ENCODE measurements at regions not wholly inside any gene's neighbourhood (a gene's known extent, or its start where the extent isn't known, plus 50 kb on each side); places are given as distances from the start of the nearest gene placed in this dataset.

GRCh38 chr15:70209499-70209898 lies 111.8 kb upstream of the TLE3 start:
- CTCF ChIA-PET (ENCODE audit: partially characterized antibody), result interaction anchor here (1.3 to 2.1 kb wide), 2 partner anchors 14 to 28 kb away, joined by 3 to 6 read pairs; no protein-coding TSS in a partner anchor
- TF ChIP-seq E2F6 (IDR thresholded peaks at IDR 0.05) (no peak), JUN (IDR thresholded peaks at IDR 0.05; ENCODE audit: low read depth, low read length) (no peak), EP300 (IDR thresholded peaks at IDR 0.05; ENCODE audit: borderline replicate concordance in 1 of 2, low read depth in 2 of 2, low read length in 2 of 2) (no peak), RBBP5 (IDR thresholded peaks at IDR 0.05; ENCODE audit: borderline replicate concordance, low read depth, low read length) (no peak), HDAC2 (IDR thresholded peaks at IDR 0.05; ENCODE audit: borderline replicate concordance in 1 of 2, low read depth in 2 of 2, low read length in 2 of 2) (no peak), CTCF (IDR thresholded peaks at IDR 0.05; ENCODE audit: control extremely low read depth in 1 of 3, insufficient read depth in 1 of 3, low read depth in 1 of 3, low read length in 3 of 3) (no peak), EZH2 (IDR thresholded peaks at IDR 0.05; ENCODE audit: low read depth, low read length, severe bottlenecking) (no peak), NRF1 (IDR thresholded peaks at IDR 0.05; ENCODE audit: low read depth, low read length) (no peak), TCF12 (IDR thresholded peaks at IDR 0.05; ENCODE audit: low read depth, low read length) (no peak), CTBP2 (IDR thresholded peaks at IDR 0.05; ENCODE audit: borderline replicate concordance, insufficient read depth, insufficient read length, low read length) (no peak)

More at GRCh38 chr15:70209499-70209898, 111.8 kb upstream of the TLE3 start:
- H2AFZ ChIP-seq (ENCODE audit: low read length), result no peak overlapping the region
- no peak overlapping the region for H3K4me3 ChIP-seq (ENCODE audit: extremely low read depth in 1 of 4, insufficient read depth in 2 of 4, low read depth in 3 of 4, low read length in 4 of 4)
- H4K20me1 ChIP-seq (replicated peaks in 1 of 2; ENCODE audit: control insufficient read depth in 1 of 2, insufficient read depth in 2 of 2, low read length in 2 of 2), result no peaks in the 10 kb centered on the region
- DNase-seq (ENCODE audit: low read depth in 1 of 2, low spot score in 2 of 2), result no peak
- H3K79me1 ChIP-seq (ENCODE audit: low read depth, low read length), result no peaks in the 10 kb centered on the region
- H3K14ac ChIP-seq (ENCODE audit: insufficient read length), result no peak overlapping the region
- POLR2A ChIA-PET (ENCODE audit: partially characterized antibody), result no interaction called here
- H3K4me1 ChIP-seq (replicated peaks in 1 of 4; ENCODE audit: control insufficient read depth in 3 of 4, insufficient read depth in 4 of 4, low read length in 3 of 4), result peaks cover 0 to 7% (median 1%) of the 10 kb centered on the region in 4 experiments; a peak in 4 of 7 replicates
- 93% methylated on average over 5 of the region's 5 CpGs; no CpG with 5 or more reads in 1 of the 2 experiments for WGBS, 2 experiments (ENCODE audit: extremely low coverage in 1 of 2, insufficient coverage in 1 of 2, insufficient read length in 1 of 2, insufficient replicate concordance in 2 of 2, low coverage in 1 of 2, low lambda C conversion rate in 2 of 2, missing lambda C conversion rate in 1 of 2)
- no peaks in the 10 kb centered on the region for H3K23me2 ChIP-seq (ENCODE audit: low read depth, low read length)
- H3K23ac ChIP-seq (ENCODE audit: insufficient read length), result no peak overlapping the region
- H3K4me2 ChIP-seq (ENCODE audit: insufficient read depth in 1 of 2, low read depth in 2 of 2, low read length in 2 of 2), result no peak overlapping the region
- no peak overlapping the region for H3K9ac ChIP-seq (replicated peaks in 1 of 4; ENCODE audit: extremely low read depth in 1 of 4, low read depth in 3 of 4, low read length in 3 of 4)
- H2BK20ac ChIP-seq (ENCODE audit: low read length), result no peak overlapping the region
- no peak overlapping the region for H2BK12ac ChIP-seq (ENCODE audit: low read depth, low read length)
- H2BK5ac ChIP-seq (ENCODE audit: low read depth, low read length), result no peak overlapping the region
- H4K8ac ChIP-seq (ENCODE audit: extremely low read depth, insufficient read depth, low read length), result no peak overlapping the region
- FAIRE-seq, result no peak
- H3K9me3 ChIP-seq (ENCODE audit: insufficient read depth in 2 of 2, low read depth in 1 of 2, low read length in 1 of 2), result no peaks in the 10 kb centered on the region
- H3K27me3 ChIP-seq (replicated peaks in 1 of 4; ENCODE audit: control insufficient read depth in 3 of 4, extremely low read depth in 1 of 4, insufficient read depth in 3 of 4, low read length in 3 of 4), result no peaks in the 10 kb centered on the region
- H3K36me3 ChIP-seq (ENCODE audit: control insufficient read depth in 2 of 4, insufficient read depth in 4 of 4, low read length in 3 of 4), result no peaks in the 10 kb centered on the region
- no peak overlapping the region for H2BK15ac ChIP-seq (ENCODE audit: low read length)
- H3K79me2 ChIP-seq (ENCODE audit: control insufficient read depth in 1 of 2, insufficient read depth in 2 of 2, low read length in 2 of 2), result no peaks in the 10 kb centered on the region
- no peak overlapping the region for H3K56ac ChIP-seq (replicated peaks; ENCODE audit: insufficient read length, low read depth, low read length)
- H2AK5ac ChIP-seq (ENCODE audit: low read depth, low read length), result no peak overlapping the region
- H4K5ac ChIP-seq (ENCODE audit: insufficient read length, low read depth, low read length), result no peak overlapping the region
- no peak overlapping the region for H3K18ac ChIP-seq (ENCODE audit: extremely low read depth, low read length)
- no peak overlapping the region for H2BK120ac ChIP-seq (replicated peaks; ENCODE audit: low read depth, low read length)
- H3K27ac ChIP-seq (ENCODE audit: low read depth, low read length), result no peak overlapping the region
- no peak overlapping the region for H3K4ac ChIP-seq (replicated peaks; ENCODE audit: insufficient read length, low read depth, low read length)
- H4K91ac ChIP-seq (replicated peaks; ENCODE audit: insufficient read length, low read length), result no peak overlapping the region

All from H1 (cell line).